GM12892 (cell line): ENCODE measurements at regions not wholly inside any gene's neighbourhood (a gene's known extent, or its start where the extent isn't known, plus 50 kb on each side); places are given as distances from the start of the nearest gene placed in this dataset.

Experiments
- POLR2A ChIP-seq: IDR thresholded peaks from 2 replicates; pipeline ENCODE4 v1.6.1; 2011; ENCODE audit warnings: low read depth, low read length, control low read depth
- POLR2AphosphoS5 ChIP-seq: IDR thresholded peaks from 2 replicates; pipeline ENCODE4 v1.6.1; 2011; ENCODE audit warnings: low read depth, low read length, control low read depth
- TAF1 ChIP-seq: IDR thresholded peaks from 2 replicates; pipeline ENCODE4 v1.6.1; 2011; ENCODE audit warnings: low read depth, mild to moderate bottlenecking, control low read depth, low read length, borderline replicate concordance

GRCh38 chr13:30093236-30093635, 214.1 kb downstream of the KATNAL1 start:
- no peak for TF ChIP-seq POLR2A
- TF ChIP-seq TAF1 = no peak
- TF ChIP-seq POLR2AphosphoS5 = no peak
